Osteocyte (in vitro differentiated cells): ENCODE measurements at regions not wholly inside any gene's neighbourhood (a gene's known extent, or its start where the extent isn't known, plus 50 kb on each side); places are given as distances from the start of the nearest gene placed in this dataset.

Source experiments
- DNase-seq: peaks from one replicate; pipeline ENCODE4 v3.0.0; 2021; ENCODE audit warnings: mixed read lengths; ENCODE audit not compliant: unreplicated experiment; ENCODE audit errors: extremely low spot score
- H3K27ac Mint-ChIP-seq: one replicate; pipeline ENCODE4 v1.8.0; 2021; ENCODE audit warnings: mild to moderate bottlenecking, mixed read lengths; ENCODE audit not compliant: unreplicated experiment
- H3K27me3 Mint-ChIP-seq: one replicate; pipeline ENCODE4 v1.8.0; 2021; ENCODE audit warnings: mixed read lengths; ENCODE audit not compliant: unreplicated experiment
- H3K36me3 Mint-ChIP-seq: one replicate; pipeline ENCODE4 v1.8.0; 2021; ENCODE audit warnings: mixed read lengths; ENCODE audit not compliant: unreplicated experiment
- H3K4me1 Mint-ChIP-seq: one replicate; pipeline ENCODE4 v1.8.0; 2021; ENCODE audit warnings: mixed read lengths; ENCODE audit not compliant: unreplicated experiment
- H3K4me3 Mint-ChIP-seq: one replicate; pipeline ENCODE4 v1.8.0; 2021; ENCODE audit warnings: mild to moderate bottlenecking, moderate library complexity, mixed read lengths; ENCODE audit not compliant: unreplicated experiment
- H3K9me3 Mint-ChIP-seq: one replicate; pipeline ENCODE4 v1.8.0; 2021; ENCODE audit warnings: mixed read lengths; ENCODE audit not compliant: unreplicated experiment
- TF ChIP-seq, protein P1 (sequence below): fragments of 200-600 bp; sonication (generic); IDR thresholded peaks from 2 replicates; pipeline ENCODE4 v1.5.0; 2021; ENCODE audit warnings: antibody characterized with exemption, mild to moderate bottlenecking, moderate library complexity

GRCh38 chr1:221497046-221497445, 244.8 kb downstream of the DUSP10 start:
- no peaks in the 10 kb centered on the region for H3K9me3 Mint-ChIP-seq
- H3K4me1 Mint-ChIP-seq: no peaks in the 10 kb centered on the region
- DNase-seq: no peak
- H3K27ac Mint-ChIP-seq: no peak overlapping the region
- peaks cover 16% of the 10 kb centered on the region for H3K27me3 Mint-ChIP-seq
- no peak overlapping the region for H3K4me3 Mint-ChIP-seq
- TF ChIP-seq, protein P1, sequence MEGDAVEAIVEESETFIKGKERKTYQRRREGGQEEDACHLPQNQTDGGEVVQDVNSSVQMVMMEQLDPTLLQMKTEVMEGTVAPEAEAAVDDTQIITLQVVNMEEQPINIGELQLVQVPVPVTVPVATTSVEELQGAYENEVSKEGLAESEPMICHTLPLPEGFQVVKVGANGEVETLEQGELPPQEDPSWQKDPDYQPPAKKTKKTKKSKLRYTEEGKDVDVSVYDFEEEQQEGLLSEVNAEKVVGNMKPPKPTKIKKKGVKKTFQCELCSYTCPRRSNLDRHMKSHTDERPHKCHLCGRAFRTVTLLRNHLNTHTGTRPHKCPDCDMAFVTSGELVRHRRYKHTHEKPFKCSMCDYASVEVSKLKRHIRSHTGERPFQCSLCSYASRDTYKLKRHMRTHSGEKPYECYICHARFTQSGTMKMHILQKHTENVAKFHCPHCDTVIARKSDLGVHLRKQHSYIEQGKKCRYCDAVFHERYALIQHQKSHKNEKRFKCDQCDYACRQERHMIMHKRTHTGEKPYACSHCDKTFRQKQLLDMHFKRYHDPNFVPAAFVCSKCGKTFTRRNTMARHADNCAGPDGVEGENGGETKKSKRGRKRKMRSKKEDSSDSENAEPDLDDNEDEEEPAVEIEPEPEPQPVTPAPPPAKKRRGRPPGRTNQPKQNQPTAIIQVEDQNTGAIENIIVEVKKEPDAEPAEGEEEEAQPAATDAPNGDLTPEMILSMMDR: no peak
- no peaks in the 10 kb centered on the region for H3K36me3 Mint-ChIP-seq

- H3K36me3 Mint-ChIP-seq: no peaks in the 10 kb centered on the region
- DNase-seq: no peak
- TF ChIP-seq, protein P1: no peak
- peaks cover 20% of the 10 kb centered on the region for H3K9me3 Mint-ChIP-seq
- no peaks in the 10 kb centered on the region for H3K4me1 Mint-ChIP-seq
- no peak overlapping the region for H3K27ac Mint-ChIP-seq
- no peak overlapping the region for H3K4me3 Mint-ChIP-seq
- peaks cover 7% of the 10 kb centered on the region for H3K27me3 Mint-ChIP-seq
These were observed 238.6 kb downstream of the DUSP10 start for GRCh38 chr1:221503268-221503667.

- no peak overlapping the region for H3K4me3 Mint-ChIP-seq
- peaks cover 20% of the 10 kb centered on the region for H3K9me3 Mint-ChIP-seq
- TF ChIP-seq, protein P1: no peak
- H3K4me1 Mint-ChIP-seq: no peaks in the 10 kb centered on the region
- H3K27me3 Mint-ChIP-seq: peaks cover 39% of the 10 kb centered on the region
- no peaks in the 10 kb centered on the region for H3K36me3 Mint-ChIP-seq
- no peak for DNase-seq
- no peak overlapping the region for H3K27ac Mint-ChIP-seq
These were observed 232.1 kb downstream of the DUSP10 start for GRCh38 chr1:221509575-221510355.

DNA sequence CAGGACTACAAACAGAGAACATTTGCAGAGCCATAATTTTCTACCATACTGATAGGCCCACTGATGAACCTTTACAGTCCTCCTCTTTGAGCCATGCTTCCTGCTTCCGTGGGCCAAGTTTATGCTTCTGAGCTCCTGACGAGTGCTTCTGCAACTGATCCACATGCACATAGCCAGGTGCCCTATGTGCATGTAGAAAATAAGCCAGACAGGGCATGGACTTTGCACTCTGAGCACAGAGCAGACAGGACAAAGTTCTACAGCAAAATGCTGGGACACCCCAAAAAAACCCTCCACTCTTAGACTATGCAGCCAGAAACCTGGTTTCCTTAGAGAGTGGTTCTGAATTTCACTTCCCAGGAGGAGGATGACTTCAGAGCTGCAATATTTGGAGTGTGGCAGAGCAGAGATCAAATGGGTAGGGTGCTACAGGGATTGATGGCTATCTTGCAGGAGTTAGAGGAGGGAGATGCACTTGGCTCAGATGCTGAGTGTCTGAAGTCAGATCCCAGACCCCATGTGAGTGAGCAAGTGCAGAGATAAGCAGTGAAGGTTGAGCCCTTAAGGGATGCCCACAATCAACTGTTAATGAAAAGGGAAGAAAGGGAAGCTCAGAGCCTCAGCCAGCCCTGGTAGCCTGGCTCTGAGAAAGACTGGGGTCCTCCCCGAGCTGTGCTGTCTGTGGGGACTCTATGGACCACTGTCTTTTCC, 230.9 kb downstream of the DUSP10 start:
- Mint-ChIP-seq H3K27me3 (peaks cover 39% of the 10 kb centered on the region), H3K4me1 (no peaks in the 10 kb centered on the region), H3K4me3 (no peak overlapping the region), H3K27ac (no peak overlapping the region), H3K36me3 (no peaks in the 10 kb centered on the region), H3K9me3 (peaks cover 12% of the 10 kb centered on the region)
- no peak for DNase-seq
- TF ChIP-seq, protein P1: no peak

DNA sequence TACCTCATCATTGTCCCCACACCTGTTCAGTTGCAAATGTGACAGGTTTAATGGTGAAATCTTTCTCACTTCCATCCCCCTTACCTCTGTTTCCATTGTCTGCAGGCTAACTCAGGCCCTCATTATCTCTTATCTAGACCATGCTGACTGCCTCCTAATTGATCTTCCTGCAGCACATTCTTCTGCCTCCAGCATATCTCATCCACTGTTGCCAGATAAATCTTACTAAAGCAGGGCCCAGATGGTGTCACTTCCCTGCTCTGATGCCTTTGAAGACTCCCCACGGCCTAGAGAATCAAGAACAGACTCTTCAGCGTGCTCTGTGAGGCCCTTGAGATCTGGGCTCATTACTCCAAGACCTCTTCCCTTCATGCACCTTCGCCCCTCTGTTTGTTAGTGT, 230.1 kb downstream of the DUSP10 start:
- peaks cover 39% of the 10 kb centered on the region for H3K27me3 Mint-ChIP-seq
- H3K36me3 Mint-ChIP-seq: no peaks in the 10 kb centered on the region
- no peaks in the 10 kb centered on the region for H3K4me1 Mint-ChIP-seq
- H3K27ac Mint-ChIP-seq: no peak overlapping the region
- no peak for DNase-seq
- no peak overlapping the region for H3K4me3 Mint-ChIP-seq
- TF ChIP-seq, protein P1: no peak
- peaks cover 4% of the 10 kb centered on the region for H3K9me3 Mint-ChIP-seq
